ENCODE measurements at regions not wholly inside any gene's neighbourhood (a gene's known extent, or its start where the extent isn't known, plus 50 kb on each side); places are given as distances from the start of the nearest gene placed in this dataset.

- TF ChIP-seq PBX3 (IDR thresholded peaks at IDR 0.05), result no peak
- TF ChIP-seq TEAD4 (IDR thresholded peaks at IDR 0.05; ENCODE audit: borderline replicate concordance, insufficient read depth), result no peak
- no peak for TF ChIP-seq JUND (IDR thresholded peaks at IDR 0.05)
- TF ChIP-seq TCF12 (IDR thresholded peaks at IDR 0.05), result no peak
Measured at GRCh38 chrX:150217609-150218008, 145.5 kb upstream of the MAMLD1 start (continued).

GRCh38 chrX:150219374-150220185 lies 143.5 kb upstream of the MAMLD1 start:
- CTCF ChIA-PET, result no interaction called here
- H4K20me1 ChIP-seq (ENCODE audit: insufficient read depth), result no peaks in the 10 kb centered on the region
- no peak overlapping the region for H3K4me3 ChIP-seq (ENCODE audit: low read depth in 2 of 2, low read length in 1 of 2)
- peak in 1 of 2 experiments; percentile 26; a peak in 1 of 4 replicates for TF ChIP-seq EP300 (IDR thresholded peaks at IDR 0.05; ENCODE audit: borderline replicate concordance in 1 of 2, low read depth in 1 of 2, low read length in 1 of 2)
- TF ChIP-seq PBX3 (IDR thresholded peaks at IDR 0.05), result 0 out of 2 replicates have a peak, but pooled peaks have one; percentile 8
- TF ChIP-seq TAF1 (IDR thresholded peaks at IDR 0.05; ENCODE audit: borderline replicate concordance, low read depth, low read length), result no peak
- no peak for TF ChIP-seq USF2 (IDR thresholded peaks at IDR 0.05; ENCODE audit: borderline replicate concordance, low read depth, low read length)
- peak; percentile 44 for TF ChIP-seq TCF12 (IDR thresholded peaks at IDR 0.05)
- TF ChIP-seq IRF3 (IDR thresholded peaks at IDR 0.05; ENCODE audit: low read depth, low read length), result no peak
- TF ChIP-seq FOSL2 (IDR thresholded peaks at IDR 0.05; ENCODE audit: borderline replicate concordance, low read depth), result no peak
- TF ChIP-seq JUND (IDR thresholded peaks at IDR 0.05), result peak; percentile 26; the same call in 1 of the 2 replicates
- no peak for TF ChIP-seq RCOR1 (IDR thresholded peaks at IDR 0.05; ENCODE audit: low read length)
- H3K27ac ChIP-seq (ENCODE audit: low read depth in 2 of 2, low read length in 1 of 2), result no peak overlapping the region
- no peak overlapping the region for H2AFZ ChIP-seq (ENCODE audit: low read depth)
- no peaks in the 10 kb centered on the region for H3K9me3 ChIP-seq
- POLR2A ChIA-PET, result no interaction called here
- H3K9ac ChIP-seq, result no peak overlapping the region
- H3K79me2 ChIP-seq (ENCODE audit: insufficient read depth), result no peaks in the 10 kb centered on the region
- WGBS (ENCODE audit: low lambda C conversion rate), result 62% methylated on average over 15 of the region's 17 CpGs
- H3K4me1 ChIP-seq (ENCODE audit: control insufficient read depth in 1 of 2, insufficient read depth in 2 of 2, low read depth in 1 of 2, low read length in 1 of 2), result no peaks in the 10 kb centered on the region
- H3F3A ChIP-seq (replicated peaks; ENCODE audit: insufficient read depth), result no peaks in the 10 kb centered on the region
- no peaks in the 10 kb centered on the region for H3K9me2 ChIP-seq
- H3K36me3 ChIP-seq (replicated peaks in 1 of 2; ENCODE audit: control insufficient read depth in 1 of 2, insufficient read depth in 2 of 2, low read length in 1 of 2), result no peaks in the 10 kb centered on the region
- H3K27me3 ChIP-seq (ENCODE audit: insufficient read depth), result no peaks in the 10 kb centered on the region
- no peak overlapping the region for H3K4me2 ChIP-seq
- no peak for DNase-seq
